ENCODE measurements at regions not wholly inside any gene's neighbourhood (a gene's known extent, or its start where the extent isn't known, plus 50 kb on each side); places are given as distances from the start of the nearest gene placed in this dataset.
A peak's percentile ranks its signal among the peaks of the same experiment; 100 is the strongest.

- DNase-seq = no peak
These were observed 1056.9 kb upstream of the ATXN8OS start for GRCh38 chr13:69050696-69051095.

DNA sequence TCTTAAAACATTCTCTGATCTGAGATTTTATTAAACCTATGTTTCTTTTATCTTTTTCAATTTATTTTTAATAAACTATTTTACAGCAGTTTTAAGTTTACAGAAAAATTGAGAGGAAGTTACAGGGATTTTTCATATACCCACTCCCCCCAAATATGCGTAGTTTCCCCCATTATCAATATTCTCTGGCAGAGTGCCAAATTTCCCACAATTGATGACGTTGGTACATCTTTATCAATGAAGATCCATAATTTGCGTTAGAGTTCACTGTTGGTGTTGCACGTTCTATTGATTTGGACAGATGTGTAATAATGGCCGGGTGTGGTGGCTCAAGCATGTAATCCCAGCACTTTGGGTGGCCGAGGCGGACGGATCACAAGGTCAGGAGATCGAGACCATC is 1063.0 kb upstream of the ATXN8OS start:
- DNase-seq = no peak

GRCh38 chr13:69040898-69041297 is 1066.7 kb upstream of the ATXN8OS start:
- DNase-seq = no peak

- no peak for DNase-seq
These were observed 1071.9 kb upstream of the ATXN8OS start for GRCh38 chr13:69035771-69036170.

DNA sequence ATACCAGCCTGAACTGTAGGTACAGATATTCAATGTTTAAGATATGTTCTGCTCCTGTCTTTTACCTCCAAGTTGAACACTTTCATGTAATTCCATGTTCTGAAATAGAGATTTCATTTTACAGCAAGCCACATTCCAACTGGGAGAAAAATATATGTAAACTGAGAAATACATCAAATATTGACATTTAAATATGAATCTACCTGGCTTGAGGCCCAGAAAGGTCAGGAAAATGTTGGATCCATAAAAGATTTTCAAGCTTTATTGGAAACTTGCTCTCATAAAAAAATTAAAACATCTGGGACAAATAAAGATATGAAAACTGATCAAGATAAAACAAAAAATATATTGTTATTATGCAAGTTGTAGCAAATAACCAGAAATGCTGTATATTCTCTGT is 1078.7 kb upstream of the ATXN8OS start:
- no peak for DNase-seq

GRCh38 chr13:69020120-69020519 is 1087.5 kb upstream of the ATXN8OS start:
- no peak for DNase-seq

GRCh38 chr13:69018173-69018572 is 1089.5 kb upstream of the ATXN8OS start:
- DNase-seq = peak; percentile 66

DNA sequence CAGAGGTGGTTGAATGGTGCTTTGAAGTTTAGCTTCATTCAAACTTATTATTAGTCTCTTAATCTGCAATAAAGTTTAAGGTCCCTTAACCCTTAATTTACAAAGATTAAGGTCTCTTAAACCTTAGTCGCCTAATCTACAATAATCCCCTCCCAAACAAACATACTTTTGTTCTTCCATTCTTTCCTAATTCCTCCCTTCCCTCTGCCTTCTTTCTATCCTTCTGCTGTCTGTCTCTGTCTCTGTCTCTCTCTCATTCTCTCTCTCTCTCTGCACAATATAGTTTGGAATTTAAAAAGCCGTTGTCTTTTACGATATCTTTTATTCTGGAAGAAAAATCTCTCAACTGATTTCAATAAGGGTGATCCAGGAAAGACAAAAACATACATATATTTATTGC is 1096.8 kb upstream of the ATXN8OS start:
- DNase-seq = no peak

DNA sequence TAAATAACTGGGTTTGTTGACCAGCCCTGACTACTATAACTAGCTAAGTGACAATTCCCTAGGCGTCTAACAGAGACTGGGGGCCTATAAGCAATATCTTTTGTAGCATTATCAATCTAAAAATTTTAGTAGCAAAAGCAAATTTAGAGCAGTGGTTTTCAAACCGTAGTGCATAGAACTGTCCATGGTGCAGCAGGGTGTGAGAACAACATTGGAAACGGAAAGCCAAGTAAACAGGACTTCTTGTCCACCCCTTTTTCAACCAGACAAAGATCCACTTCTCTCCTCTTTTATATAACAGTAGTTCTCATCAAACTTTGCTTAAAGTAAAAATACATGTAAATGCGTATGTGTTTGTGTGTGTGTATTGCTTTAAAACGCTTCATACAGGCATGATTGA is 1099.1 kb upstream of the ATXN8OS start:
- DNase-seq = no peak

GRCh38 chr13:68998056-68998455 is 1109.6 kb upstream of the ATXN8OS start:
- no peak for DNase-seq

DNA sequence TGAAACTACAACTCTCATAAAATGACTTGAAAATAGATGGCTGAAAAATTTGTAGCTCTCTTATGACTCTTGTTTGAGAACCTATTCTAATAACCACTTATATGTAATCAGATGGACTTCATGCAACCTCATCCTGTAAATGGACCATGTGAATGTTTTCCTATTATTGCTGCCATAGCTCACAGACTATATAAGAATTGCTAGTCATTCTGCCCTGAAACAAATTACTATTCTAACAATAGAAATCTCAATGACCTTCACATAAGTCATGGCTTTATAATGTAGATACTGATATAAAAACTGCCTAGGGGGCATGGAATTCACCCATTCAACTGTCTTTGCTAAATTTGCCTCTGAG is 1111.0 kb upstream of the ATXN8OS start:
- DNase-seq = no peak

DNA sequence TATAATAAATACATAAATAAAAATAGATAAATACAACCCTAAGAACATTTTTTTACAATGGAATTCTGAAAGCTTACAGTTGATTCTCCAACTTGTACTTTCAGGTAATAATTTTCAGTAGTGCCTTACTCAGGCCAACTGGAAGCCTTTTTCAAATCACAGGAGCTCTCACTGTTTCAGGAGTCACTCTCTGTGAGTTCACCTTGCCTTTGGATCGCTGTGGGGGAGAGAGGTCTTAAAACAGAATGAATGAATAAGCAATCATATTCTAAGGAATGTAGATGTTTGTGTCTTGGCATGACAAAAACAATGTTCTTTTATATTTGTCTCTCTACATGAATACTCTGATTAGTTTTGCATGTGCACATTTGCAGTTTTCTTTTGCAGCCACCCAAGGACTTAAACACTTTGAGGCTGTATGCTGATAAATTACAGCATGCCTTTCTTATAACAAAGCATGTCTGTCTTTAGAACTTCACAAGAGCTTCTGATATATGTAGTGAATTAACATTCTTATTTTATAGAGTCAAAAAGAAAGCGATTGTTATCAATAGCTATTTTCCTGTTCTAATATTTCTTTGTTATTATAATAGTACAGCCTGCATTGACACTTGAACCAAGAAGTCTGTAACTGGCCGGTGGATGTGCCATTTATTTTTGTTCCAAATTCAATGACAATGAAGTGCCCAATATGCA is 1111.5 kb upstream of the ATXN8OS start:
- no peak for DNase-seq

DNA sequence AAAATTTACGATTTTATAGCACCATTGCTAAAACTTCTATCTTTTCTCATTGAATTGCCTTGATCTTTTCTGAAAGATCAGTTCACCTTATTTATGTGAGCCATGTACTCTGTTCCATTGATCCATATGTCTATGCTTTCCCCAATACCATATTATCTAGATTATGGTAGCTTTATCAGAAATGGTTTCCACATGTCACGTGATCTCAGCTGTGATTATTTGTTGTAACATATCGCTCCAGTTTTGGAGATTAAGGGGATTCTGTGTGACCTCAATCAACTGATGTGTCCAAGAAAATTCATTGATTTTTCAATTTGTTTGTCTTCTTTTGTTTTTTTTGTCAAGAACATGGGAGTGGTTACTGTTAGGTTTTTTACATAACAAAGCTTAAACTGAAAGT is 1114.5 kb upstream of the ATXN8OS start:
- DNase-seq = no peak

DNA sequence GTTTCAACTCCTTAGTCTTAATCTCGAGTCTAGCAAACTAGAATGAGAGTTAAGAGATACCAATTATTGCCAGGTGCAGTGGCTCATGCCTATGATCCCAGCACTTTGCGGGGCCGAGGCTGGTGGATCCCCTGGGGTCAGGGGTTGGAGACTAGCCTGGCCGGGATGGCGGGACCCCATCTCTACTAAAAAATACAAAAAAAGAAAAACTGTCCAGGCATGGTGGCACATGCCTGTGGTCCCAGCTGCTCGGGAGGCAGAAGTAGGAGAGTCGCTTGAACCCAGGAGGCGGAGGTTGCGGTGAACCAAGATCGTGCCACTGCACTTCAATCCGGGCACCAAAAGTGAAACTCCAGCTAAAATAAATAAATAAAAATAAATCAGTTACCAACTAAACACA is 1119.5 kb upstream of the ATXN8OS start:
- DNase-seq = no peak

DNA sequence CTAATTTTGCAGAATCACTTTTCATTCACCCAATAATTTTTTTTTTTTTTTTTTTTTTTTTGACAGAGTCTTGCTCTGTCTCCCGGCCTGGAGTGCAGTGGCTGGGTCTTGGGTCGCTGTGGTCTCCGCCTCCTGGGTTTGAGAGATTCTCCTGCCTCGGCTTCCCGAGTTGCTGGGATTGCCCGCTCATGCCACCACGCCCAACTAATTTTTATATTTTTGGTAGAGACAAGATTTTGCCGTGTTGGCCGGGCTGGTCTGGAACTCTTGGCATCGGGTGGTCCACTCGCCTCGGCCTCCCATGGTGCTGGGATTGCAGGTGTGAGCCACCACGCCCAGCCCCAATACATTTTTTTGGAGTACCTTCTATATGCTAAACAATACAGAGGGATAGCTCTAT is 1120.0 kb upstream of the ATXN8OS start:
- no peak for DNase-seq

DNA sequence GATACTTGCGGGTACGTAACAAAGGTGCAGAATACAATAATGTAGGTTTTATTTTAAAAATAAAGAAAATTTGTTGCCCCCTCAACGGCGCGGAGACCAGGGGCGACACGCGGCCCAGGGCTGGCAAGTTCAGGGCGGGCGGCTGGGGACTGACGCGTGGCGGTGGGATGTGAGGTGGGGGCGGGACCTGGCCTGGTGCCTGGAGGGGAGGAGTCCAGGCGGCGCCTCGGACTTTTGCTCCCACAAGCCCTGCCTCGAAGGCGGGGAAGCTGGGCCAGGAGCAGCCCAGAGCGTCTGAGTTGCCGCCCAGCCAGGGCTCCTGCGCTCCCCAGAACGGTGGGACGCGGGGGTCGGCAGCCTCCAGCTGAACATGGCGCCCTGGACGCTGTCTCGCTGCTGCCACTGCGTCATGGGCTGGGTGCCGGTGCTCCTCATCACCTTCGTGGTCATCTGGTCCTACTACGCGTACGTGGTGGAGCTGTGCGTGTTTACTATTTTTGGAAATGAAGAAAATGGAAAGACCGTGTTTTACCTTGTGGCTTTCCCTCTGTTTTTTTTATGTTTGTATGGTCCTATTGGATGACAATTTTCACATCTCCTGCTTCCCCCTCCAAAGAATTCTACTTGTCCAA is 1122.8 kb upstream of the ATXN8OS start:
- no peak for DNase-seq

- DNase-seq = no peak
These were observed 1124.5 kb upstream of the ATXN8OS start for GRCh38 chr13:68982961-68983619.

DNA sequence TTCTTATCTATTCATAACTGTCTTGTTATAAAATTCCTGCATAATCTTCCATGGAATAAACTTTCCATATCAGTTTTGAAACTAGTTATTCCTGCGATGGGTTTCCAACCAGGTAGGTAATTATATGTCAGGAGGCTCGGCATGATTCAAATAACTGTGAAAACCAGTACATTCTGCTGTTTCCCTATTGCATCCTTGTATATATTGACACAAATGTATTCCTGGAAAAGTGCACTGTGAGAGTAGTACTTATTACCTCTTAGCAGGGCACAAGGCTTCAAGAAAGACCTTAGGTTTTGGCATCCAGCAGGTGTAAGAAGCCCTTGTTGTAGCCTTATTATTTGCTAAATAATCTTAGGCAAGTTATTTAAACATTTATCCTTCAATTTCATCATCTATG is 1131.3 kb upstream of the ATXN8OS start:
- no peak for DNase-seq

- DNase-seq = no peak
These were observed 1137.1 kb upstream of the ATXN8OS start for GRCh38 chr13:68970532-68970931.

- no peak for DNase-seq
These were observed 1159.0 kb upstream of the ATXN8OS start for GRCh38 chr13:68948586-68948985.

GRCh38 chr13:68944272-68944671 is 1163.4 kb upstream of the ATXN8OS start:
- DNase-seq = no peak

GRCh38 chr13:68940049-68940448 is 1167.6 kb upstream of the ATXN8OS start:
- no peak for DNase-seq

DNA sequence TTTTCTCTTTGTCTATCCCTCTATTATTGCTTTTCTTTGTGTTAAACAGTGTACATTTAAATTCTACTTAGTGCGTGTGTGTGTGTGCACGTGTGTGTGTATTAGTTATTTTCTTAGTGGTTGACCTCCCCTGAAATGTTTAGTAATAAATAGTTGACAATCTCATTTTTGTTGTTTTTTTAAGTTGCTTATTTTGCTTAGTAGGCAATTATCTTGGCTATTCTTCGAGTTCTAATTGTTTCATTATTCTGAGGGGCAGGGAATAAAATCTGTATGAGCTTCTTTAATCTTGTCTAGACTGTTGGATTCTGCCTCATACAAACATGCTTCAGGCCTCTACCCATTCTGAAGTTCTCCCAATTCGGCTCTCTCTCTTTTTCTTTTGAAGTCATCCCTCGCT is 1169.0 kb upstream of the ATXN8OS start:
- no peak for DNase-seq

- no peak for DNase-seq
These were observed 1178.4 kb upstream of the ATXN8OS start for GRCh38 chr13:68929075-68929745.

Measured in OCI-M1 (cell line).